Psoas muscle (tissue), 7 donors: ENCODE measurements at regions not wholly inside any gene's neighbourhood (a gene's known extent, or its start where the extent isn't known, plus 50 kb on each side); places are given as distances from the start of the nearest gene placed in this dataset.

Experiments
- ATAC-seq, 4 donors: fragments of 200-7000 bp; cut with Tn5 transposase; one replicate each; pipeline ENCODE4 v1.9.1; 2020; ENCODE audit warnings: moderate library complexity in 3 of 4, mild to moderate bottlenecking in 2 of 4
- DNase-seq, 2 donors: peaks; one replicate each; pipeline ENCODE4 v3.0.0-alpha.2; 2020
- H3K27ac ChIP-seq: fragments of 200-600 bp; one replicate; pipeline ENCODE4 v1.8.0; 2022
- H3K27me3 ChIP-seq, 3 donors: fragments of 200-600 bp in 1 of 3; one replicate each; pipeline versions ENCODE4 v1.6.1 to v1.8.0; 2013 to 2022; ENCODE audit warnings: low read length in 2 of 3, mild to moderate bottlenecking in 2 of 3, moderate library complexity in 1 of 3; ENCODE audit not compliant: insufficient read depth in 3 of 3
- H3K36me3 ChIP-seq, 2 donors: fragments of 200-600 bp in 1 of 2; one replicate each; pipeline versions ENCODE4 v1.6.1 to v1.8.0; 2013 to 2022; ENCODE audit warnings: low read depth in 1 of 2, mild to moderate bottlenecking in 1 of 2, moderate library complexity in 1 of 2; ENCODE audit not compliant: insufficient read depth in 1 of 2
- H3K4me1 ChIP-seq: fragments of 200-600 bp; one replicate; pipeline ENCODE4 v1.8.0; 2022
- H3K4me3 ChIP-seq: fragments of 200-600 bp; one replicate; pipeline ENCODE4 v1.8.0; 2022; ENCODE audit warnings: mild to moderate bottlenecking
- H3K9me3 ChIP-seq: fragments of 200-600 bp; one replicate; pipeline ENCODE4 v1.8.0; 2022
- WGBS, 3 donors: extraction: QIAGEN DNeasy Blood & Tissue Kit; methylation state at CpG; one replicate each; pipeline versions ENCODE4 v1.1.6 to v1.1.7; 2013; 5-methylcytosine and 5-hydroxymethylcytosine counted together
- intact Hi-C, 2 donors: fragments of 100-400 bp; cut with DNase I; formaldehyde crosslinking; loops; one replicate each; pipeline versions ENCODE4 v1.11.0 to v1.14.2; 2022
- TF ChIP-seq, protein P1 (sequence below): fragments of 200-600 bp; IDR thresholded peaks from one replicate; pipeline ENCODE4 v1.8.0; 2022; ENCODE audit warnings: antibody characterized with exemption
- donor health status: healthy with polysubstance abuse.
- donor health status: DM: no; HTN: no; CAD: no; lungs with moderate emphysema.
- donor health status: Bipolar disorder and iron deficiency.
- donor health status: healthy.
- donor health status: DM: yes; HTN: yes; CAD: no.
- donor health status: DM: no; HTN: no; CAD: no.
- donor health status: DM: yes; HTN: yes; CAD: no.

DNA sequence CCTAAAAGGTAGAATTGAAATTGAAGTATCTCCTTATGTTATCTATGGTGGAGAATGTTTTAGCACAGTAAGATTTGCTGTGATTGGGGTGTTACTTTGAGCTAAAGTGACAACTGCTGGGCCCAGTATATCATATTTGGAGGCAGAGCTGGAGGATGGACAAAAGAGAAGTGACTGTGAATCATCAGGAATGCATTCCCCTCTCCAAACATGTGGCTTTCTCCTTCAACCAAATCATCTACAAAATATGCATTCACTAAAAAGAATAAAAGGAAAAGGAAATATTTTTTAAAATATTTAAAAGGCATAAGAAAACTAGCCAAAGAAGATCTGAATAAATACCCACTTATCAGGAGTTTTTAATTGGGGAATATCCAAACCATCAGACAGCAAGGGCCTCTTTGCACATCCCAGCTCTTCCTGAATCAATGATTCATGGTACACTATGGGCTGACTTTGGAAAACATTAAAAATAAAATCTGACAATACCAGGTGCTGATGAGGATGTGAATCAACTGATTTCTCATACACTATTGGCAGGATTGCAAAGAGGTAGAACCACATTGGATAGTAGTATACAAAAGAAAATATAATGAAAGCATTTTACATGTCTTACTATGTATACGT lies 671.7 kb upstream of the NR3C2 start:
- WGBS, 3 donors: 78 to 95% (median 81%) methylated on average over 1 of the region's 1 CpG
- DNase-seq: no peak
- Histone ChIP-seq H3K9me3 (no peaks in the 10 kb centered on the region), H3K4me3 (no peak overlapping the region), H3K4me1 (no peaks in the 10 kb centered on the region), H3K36me3 (no peaks in the 10 kb centered on the region), H3K27ac (no peak overlapping the region), H3K27me3 (no peaks in the 10 kb centered on the region)
- intact Hi-C loops: no loop called here
- TF ChIP-seq, protein P1, sequence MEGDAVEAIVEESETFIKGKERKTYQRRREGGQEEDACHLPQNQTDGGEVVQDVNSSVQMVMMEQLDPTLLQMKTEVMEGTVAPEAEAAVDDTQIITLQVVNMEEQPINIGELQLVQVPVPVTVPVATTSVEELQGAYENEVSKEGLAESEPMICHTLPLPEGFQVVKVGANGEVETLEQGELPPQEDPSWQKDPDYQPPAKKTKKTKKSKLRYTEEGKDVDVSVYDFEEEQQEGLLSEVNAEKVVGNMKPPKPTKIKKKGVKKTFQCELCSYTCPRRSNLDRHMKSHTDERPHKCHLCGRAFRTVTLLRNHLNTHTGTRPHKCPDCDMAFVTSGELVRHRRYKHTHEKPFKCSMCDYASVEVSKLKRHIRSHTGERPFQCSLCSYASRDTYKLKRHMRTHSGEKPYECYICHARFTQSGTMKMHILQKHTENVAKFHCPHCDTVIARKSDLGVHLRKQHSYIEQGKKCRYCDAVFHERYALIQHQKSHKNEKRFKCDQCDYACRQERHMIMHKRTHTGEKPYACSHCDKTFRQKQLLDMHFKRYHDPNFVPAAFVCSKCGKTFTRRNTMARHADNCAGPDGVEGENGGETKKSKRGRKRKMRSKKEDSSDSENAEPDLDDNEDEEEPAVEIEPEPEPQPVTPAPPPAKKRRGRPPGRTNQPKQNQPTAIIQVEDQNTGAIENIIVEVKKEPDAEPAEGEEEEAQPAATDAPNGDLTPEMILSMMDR: no peak
- no peak for ATAC-seq

DNA sequence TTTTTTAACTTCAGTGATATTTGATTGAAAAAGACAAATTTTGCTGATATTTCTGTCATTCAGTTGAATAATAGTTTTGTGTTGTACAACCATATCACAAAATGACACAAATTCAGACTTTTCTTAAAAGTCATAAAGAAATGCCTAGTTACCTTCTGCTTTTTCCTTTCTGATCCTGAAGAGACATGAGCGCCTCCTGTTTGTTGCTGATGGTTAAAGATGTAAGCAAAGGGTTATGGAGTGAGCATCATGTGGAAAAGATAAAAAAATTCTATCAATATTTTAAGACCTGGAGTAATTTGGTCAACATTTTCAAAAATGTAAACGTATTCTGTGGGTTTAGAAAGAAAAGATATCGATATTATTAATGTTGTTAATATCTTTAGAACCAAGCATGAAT lies 669.9 kb upstream of the NR3C2 start:
- no peak overlapping the region for H3K27ac ChIP-seq
- ATAC-seq: no peak
- intact Hi-C loops: no loop called here
- no peaks in the 10 kb centered on the region for H3K4me1 ChIP-seq
- 78 to 95% (median 95%) methylated on average over 3 of the region's 3 CpGs for WGBS, 3 donors
- no peak for DNase-seq
- no peaks in the 10 kb centered on the region for H3K27me3 ChIP-seq
- no peak overlapping the region for H3K4me3 ChIP-seq
- no peaks in the 10 kb centered on the region for H3K36me3 ChIP-seq
- TF ChIP-seq, protein P1: no peak
- no peaks in the 10 kb centered on the region for H3K9me3 ChIP-seq

DNA sequence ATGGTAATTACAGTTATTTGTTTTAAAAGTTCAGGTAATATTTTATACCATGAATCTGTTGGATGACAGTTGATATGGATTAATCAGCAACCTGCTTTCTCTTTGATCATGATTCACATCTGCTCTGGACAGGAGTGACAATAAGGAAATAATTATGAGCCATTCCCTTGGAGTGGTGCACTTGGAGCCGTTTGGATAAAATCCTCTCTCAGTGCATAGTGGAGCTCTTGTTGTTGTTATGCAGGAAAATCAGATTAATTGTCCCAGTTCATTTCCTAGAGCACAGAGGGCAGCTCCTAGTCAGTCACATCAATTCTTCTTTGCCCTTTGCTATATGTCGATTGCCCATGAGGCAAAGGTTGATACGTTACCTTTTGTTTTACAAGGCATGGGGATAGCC lies 668.3 kb upstream of the NR3C2 start:
- intact Hi-C loops: no loop called here
- no peak overlapping the region for H3K27ac ChIP-seq
- no peaks in the 10 kb centered on the region for H3K4me1 ChIP-seq
- no peaks in the 10 kb centered on the region for H3K36me3 ChIP-seq
- ATAC-seq: no peak
- H3K27me3 ChIP-seq: no peaks in the 10 kb centered on the region
- H3K9me3 ChIP-seq: no peaks in the 10 kb centered on the region
- TF ChIP-seq, protein P1: no peak
- WGBS, 3 donors: 66 to 76% (median 69%) methylated on average over 3 of the region's 3 CpGs
- no peak overlapping the region for H3K4me3 ChIP-seq
- DNase-seq: no peak

DNA sequence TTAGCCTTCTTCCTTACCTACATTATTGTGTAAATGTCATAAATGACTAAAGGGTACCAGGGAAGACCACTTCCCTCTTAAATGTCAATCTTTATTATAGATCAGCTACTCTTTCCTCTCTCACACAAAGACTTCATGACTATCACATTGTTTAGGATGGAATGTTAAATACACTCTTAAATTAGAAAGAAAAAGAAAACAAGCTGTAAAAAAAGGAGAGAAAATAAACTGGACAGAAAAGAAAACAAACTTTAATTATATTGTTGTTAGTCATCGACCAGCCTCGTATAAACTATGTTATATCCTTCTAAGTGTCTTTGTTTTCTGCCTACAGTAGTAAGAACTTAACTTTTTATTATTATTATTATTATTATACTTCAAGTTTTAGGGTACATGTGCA lies 666.4 kb upstream of the NR3C2 start:
- Histone ChIP-seq H3K9me3 (no peaks in the 10 kb centered on the region), H3K36me3 (no peaks in the 10 kb centered on the region), H3K27ac (no peak overlapping the region), H3K27me3 (no peaks in the 10 kb centered on the region), H3K4me1 (no peaks in the 10 kb centered on the region), H3K4me3 (no peak overlapping the region)
- 91 to 96% (median 96%) methylated on average over 2 of the region's 2 CpGs for WGBS, 3 donors
- intact Hi-C loops: no loop called here
- DNase-seq: no peak
- TF ChIP-seq, protein P1: no peak
- no peak for ATAC-seq

DNA sequence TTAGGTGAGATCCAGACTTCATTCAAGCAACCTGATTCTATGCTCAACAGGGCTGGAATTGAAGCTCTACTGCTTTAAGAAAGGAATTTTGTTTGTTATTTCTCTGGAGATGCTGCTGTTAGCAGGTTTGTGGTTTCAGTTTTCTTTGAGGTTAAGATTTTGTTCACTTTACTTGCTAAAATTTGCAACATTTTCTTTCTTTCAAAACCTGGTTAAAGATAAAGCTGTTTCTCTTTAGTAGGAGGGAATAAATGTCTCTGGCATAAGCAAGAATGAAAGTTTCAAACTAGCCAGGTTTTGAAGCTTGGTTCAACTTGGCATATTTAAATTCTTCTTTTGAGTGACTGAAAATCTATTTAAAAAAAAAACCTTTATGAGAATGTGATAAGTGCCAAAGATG lies 660.6 kb upstream of the NR3C2 start:
- intact Hi-C loops: no loop called here
- TF ChIP-seq, protein P1: no peak
- no peak for ATAC-seq

More for the DNA sequence above, 660.6 kb upstream of the NR3C2 start:
- DNase-seq: no peak
- no peaks in the 10 kb centered on the region for H3K36me3 ChIP-seq
- no peak overlapping the region for H3K4me3 ChIP-seq
- no peaks in the 10 kb centered on the region for H3K4me1 ChIP-seq
- H3K9me3 ChIP-seq: no peaks in the 10 kb centered on the region
- no peaks in the 10 kb centered on the region for H3K27me3 ChIP-seq
- no peak overlapping the region for H3K27ac ChIP-seq
